ELF-1 (cell line): ENCODE measurements at regions not wholly inside any gene's neighbourhood (a gene's known extent, or its start where the extent isn't known, plus 50 kb on each side); places are given as distances from the start of the nearest gene placed in this dataset.

Experiments
- DNase-seq: peaks from one replicate; pipeline ENCODE4 v3.0.0-alpha.2; 2016; ENCODE audit warnings: low read depth, low spot score

DNA sequence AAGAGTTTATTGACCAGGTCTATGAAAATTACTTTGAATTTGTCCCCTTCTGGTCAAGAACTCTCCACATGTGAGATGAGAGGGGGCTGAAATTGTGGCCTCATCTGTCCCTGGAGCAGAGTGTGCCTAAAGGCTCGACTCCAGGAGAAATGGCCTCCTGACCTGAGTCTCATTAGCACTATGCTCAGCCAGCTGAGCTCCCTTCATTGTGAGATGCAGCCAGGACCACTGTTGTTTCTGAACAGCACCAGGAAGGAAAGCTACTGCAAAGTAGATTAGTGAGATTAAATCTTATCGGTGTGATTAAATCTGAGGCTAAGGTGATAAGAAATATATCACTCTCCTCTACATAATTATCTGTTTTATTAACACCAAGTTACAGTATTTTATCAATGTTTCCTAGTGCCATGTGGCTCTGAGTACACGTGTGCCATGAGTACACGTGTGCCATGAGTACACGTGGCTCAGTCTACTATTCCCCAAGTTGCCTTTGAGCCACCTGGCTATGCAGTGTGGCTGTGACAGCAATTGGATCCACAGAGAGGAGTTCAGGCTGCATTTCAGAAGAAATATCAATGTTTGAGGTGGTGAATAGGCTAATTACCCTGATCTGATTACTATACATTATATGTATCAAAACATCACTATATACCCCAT lies 126.9 kb downstream of the IPMK start:
- no peak for DNase-seq

DNA sequence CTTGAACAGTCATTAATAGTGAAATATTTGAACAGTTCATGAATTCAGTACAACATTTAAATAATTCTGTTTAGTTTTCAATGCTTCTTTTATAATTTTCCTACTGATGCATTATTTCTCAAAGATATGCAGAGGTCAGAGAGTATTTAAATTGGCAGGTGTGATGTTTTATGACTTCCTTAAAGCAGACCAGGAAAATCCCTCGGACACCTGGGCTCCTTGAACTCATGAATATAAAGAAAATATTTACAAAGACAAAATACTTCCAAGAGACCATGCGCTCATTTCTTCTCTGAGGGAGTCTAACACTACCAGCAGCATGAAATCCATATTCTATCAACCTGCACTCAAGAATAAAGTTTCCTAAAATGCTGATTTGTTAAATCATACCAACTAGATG lies 127.6 kb downstream of the IPMK start:
- DNase-seq, result no peak

DNA sequence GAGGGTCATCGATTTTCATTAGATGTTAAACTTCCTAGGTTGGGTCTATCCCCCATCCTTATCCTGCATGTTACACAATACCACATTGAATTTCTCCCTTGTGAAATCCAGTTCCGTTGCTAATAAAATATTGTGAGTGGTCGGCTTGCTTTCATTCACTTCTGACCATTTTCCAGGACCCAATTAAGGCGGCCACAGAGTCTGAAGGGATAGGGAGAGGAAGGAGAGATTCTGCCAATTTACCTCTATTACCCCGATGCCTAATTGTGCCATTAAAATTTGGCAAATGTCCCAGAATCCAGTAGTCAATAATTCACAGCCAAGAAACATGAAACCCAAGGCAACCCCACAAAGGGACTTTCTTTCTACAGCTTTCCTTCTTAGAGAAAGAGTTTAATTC lies 129.9 kb downstream of the IPMK start:
- no peak for DNase-seq

DNA sequence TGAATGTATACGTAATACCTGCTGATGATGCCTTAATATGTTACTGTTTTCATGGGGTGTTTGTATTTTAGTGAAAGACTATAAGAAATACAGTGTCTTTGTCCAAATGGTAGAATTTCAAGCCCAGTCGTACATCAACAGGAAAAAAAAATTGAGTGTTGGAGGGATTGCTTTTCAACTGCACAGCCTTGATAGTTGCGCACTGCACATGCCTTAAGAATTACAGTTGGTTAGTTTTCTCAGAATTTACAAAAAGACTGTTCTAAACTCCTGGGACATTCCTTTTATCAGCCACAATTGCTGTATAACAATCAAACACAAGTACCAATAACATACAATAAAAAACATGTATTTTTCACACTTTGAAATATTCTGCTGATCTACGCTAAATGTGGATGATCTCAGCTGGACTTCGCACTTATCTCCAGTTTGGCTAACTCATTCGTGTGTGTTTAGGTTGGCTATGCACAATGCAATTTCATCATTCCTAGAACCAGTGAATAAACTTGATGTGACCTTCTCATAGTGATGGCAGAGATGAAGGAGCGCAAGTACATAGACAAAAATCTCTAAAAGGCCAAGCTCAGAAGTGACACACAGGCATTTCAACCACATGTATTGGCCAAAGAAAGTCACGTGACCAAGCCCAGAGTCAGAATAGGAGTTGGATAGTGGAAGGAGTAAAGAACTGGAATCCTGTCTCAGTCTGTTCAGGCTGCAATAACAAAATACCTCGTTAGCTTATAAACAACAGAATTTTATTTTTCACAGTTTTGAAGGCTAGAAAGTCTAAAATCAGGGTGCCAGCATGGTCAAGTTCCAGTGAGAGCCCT lies 152.3 kb downstream of the IPMK start:
- DNase-seq, result no peak

DNA sequence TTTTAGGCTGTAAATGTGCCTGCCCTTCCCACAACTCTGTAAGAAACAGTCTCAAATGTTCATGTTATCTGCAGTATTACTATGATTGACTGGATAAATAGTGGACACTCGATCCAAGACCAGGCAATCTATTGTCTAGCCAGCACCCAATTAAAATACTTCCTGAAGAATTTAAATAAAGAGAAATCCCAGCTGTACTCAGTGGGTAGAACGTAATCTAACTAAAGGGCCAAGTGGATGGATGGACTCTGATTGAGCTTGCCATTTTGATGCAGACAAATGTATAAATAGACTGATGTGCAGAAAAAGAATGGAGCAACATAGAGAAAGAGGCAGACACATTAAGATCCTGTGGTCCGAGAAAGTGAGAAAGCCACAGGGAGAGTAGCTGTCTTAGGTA lies 158.0 kb downstream of the IPMK start:
- DNase-seq, result no peak

DNA sequence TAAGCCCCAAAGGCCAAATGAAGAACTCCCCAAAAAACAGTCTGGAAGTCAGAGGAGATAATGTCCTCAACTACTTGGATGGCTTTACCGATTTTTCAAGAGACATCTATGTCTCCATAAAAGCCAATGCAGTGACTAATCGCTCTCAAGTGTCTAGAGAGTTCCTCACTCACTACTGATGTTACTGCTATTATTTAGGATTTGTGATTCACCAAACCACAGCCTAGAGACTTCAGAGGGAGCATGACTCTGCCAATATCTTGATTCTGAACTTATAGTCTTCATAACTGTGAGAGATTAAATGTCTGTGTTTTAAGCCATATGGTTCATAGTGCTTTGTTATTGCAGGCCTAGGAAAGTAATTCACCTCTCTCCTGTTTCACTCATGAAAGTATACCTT lies 160.2 kb downstream of the IPMK start:
- DNase-seq, result no peak

DNA sequence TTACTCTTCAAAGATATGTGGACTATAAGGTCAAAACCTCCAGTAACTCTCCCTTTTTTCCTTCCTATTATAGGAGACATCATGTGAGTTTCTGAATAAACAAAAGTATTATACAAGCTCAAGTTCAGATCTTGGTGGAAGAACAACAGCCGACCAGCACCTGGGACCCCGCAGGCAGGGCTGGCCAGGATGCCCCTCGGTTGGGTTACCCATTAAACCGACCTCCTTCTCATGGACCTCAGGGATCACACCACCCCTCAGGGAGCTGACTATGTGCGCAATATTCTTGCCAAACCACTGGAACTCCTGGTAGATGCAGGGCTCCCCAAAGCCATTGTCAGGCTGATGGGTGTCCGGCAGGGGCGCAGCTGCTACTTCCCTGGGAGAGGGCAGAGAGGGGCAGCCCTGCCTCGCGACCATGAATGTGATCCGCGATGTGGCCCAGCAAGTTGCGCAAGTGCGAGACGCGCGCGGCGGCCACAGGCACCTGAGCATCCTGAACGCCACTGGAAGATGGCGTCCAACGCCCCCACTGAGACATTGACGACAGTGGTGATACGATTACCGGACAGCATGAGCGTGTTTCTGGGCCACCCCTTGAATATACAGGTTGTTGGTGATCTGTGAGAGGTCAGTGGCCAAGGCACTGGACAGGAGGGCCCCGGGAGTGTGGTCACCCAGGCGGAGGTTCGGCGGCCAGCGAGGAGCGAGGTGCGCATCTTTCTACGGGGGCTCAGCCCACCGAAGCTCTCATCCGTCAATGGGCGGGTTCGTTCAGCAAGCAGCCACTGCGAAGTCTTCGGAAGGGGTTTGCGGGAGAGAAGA lies 161.3 kb downstream of the IPMK start:
- DNase-seq, result no peak

DNA sequence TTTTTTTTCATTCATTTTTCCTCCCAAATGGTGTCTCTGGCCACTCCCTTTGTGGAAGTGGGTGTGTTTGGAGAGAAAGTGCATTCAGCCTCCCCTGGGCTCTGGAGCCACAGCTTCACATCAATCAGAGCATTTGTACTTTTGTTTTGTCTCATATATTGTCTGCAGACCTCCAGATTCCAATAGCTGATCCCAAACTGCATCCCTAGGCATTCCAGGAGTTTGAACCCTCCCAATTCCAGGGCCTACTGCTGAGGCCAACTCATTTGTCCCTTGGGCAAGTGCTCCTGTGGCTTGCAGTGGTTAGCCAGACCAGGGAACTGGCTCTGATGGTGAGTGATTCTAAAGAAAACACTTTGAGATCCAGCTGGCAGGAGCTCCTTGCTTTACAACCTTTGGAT lies 163.3 kb downstream of the IPMK start:
- no peak for DNase-seq

DNA sequence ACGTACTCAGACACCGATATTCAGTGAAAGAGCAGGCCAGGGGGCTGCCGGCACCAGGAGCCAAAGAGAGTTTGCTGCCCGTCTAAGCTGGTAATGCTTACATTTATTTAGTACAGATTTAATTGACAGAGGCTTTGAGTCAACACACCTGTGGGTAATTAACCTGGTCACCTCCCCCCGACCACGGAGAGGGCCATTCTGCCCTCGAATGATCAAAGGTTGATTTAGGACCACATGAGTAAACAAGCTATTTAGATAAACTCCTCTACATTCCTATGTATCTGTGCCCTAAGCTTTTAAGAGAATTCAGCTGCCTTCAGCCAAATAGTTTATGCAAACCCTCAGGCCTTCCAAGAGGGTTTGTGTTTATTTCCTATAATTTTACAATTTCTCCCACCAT lies 164.8 kb downstream of the IPMK start:
- DNase-seq, result no peak

DNA sequence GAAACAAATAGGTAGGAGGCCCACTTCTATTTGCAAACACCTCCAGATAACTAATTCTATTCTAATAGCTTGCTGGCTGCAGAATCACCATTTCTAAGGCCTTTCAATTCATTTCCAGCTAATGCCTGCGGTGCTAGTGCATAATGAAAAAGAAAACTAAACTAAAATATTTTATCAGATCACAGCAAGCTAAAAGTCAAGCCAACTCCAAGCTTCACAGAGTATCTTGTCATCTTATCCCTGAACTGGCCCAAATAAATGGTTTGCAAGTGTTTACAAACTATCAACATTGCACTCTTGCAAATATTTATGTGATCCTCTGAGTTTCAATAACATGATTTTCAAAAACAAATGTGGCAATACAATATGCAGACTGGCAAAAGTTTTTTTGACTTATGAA lies 166.0 kb downstream of the IPMK start:
- no peak for DNase-seq

DNA sequence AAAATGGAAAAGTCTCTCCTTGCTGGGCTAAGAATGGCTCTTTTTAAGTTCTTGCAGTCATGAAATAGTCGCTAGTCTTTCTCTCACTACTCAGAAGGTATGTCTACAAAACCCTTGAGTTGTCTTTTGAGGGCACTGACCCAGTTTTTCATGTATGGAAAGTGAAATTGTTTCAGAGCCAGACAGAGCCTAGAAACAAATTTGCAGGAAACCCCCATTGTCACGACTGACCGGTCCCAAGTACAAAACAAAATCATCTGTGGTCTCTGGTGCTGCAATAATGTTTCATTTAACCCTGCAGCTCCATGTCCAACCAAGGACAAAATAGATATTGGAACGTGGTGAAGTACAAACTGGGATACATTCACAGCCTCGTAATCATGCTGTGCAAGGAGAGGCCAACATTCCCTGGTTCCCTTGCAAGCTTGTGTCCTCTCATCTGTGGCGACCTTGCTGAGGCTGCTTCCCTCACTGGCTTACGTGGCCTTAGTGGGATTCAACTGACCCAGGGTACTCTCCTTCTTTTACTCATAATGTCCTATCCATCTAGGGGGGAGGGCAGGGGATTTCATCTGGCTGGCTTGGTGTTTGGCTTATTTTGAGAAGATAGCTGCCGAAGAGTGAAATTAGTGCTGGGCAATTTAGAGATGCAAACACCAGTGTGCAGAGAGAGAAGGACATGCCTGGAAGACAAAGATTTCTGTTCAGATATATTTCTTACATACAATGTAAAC lies 172.5 kb downstream of the IPMK start:
- DNase-seq, result no peak

DNA sequence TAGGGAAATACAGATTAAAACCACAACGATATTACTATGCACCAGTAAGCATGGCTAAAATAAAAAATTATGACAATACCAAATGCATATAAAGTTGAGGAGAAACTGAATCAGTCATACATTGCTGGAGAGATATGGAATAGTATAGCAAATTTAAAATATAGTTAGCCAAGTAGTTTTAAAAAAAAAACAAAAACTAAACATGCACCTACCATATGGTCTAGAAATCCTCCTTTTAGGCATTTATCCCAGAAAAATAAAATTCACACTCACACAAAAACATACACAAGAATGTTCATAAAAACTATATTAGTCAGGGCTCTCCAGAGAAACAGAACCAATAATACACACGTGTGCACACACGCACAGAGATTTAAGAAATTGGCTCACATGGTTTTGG lies 175.8 kb downstream of the IPMK start:
- no peak for DNase-seq

DNA sequence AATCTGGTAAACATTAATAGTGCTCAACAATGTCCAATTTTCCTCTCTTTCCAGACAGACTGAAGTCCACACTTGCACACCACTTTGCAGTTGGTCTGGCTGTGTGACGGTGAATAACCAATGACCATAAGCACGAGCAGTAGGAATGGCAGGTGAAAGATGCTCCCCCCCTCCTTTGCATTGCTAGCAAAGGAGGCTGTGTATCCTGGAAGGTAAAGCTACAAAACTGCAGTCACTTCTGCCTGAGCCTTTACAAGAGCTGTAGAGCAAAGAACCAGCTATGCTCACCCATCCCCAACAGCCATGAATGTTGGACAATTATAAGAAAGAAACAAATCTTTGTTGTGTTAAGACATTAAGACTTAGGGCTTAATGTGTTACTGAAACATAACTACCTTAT lies 178.0 kb downstream of the IPMK start:
- DNase-seq, result no peak

DNA sequence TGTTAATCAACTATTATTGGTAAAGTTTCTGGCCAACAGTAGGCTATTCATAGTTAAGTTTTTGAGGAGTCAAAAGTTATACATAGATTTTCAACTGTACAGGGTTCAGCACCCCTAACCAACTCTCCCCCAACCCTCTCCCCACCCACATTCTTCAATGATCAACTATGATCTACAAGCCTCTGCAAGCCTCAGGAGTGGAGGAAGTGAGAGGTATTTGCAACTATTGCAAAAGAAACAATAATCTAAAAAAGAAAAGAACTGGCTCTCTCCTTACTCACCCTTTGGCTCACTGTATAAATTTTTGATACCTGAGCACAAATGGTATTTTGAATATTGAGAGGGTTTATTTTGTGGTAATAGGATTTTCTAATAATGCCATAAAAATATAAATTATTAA lies 179.8 kb downstream of the IPMK start:
- DNase-seq, result no peak

DNA sequence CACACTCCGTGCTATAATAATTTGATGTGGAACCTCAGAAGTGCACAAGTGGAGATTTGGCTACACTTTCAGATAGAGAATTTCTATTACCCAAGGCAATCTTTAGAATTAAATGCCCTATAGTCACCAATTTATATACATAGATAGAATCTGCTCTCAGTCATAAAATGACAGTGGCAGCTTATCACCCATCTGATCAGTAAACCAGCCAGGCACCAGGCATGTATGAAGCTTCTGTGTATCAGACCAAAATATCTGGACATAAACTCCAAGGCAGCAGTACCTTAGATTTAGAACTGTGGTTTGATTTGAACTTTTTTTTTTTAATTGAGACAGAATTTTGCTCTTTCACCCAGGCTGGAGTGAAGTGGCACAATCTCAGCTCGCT lies 180.9 kb downstream of the IPMK start:
- no peak for DNase-seq

DNA sequence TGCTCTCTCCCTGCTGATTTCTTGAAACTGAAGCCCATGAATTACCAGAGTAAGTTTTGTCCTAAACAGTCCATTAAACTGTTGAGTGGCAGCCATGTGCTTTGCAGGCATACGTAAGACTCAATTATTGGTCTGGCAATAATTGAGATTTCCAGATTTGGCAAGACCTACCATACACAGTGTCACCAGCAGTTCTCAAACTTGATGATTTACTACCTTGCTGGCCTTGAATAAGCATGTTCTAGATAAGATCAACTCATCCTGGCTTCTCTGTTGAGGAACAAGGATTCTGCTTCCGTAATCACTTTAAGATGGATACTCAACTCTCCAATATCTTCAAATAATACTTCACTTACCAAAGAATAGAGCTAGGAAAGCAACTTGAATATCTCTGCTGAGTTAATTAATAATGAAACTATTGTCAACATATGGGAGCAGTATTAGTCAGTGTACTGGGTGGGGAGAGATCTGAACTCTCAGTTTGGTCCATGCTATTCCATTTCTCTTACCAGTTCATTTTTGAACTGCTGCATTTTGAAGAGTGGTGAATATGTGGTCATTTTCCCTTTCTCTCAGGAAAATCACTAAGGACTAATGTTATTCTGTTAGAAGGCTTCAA lies 181.4 kb downstream of the IPMK start:
- DNase-seq, result no peak

DNA sequence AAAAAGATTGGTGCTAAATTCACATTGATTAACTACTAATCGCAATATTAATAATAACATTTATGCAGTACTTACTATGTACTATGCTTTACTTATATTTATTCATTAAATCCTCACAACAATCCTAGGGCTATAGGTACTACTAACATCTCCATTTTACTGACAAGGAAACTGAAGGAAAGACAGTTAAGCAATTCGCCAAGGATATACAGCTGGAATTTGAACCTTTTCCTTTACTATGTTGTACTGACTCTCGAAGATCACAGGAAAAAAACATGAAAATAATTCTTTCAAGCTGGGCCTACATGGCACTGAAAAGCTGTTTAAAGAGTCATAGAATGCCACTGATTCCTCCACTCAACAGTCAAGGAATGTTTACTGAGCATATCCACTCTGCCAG lies 185.4 kb downstream of the IPMK start:
- DNase-seq, result no peak

DNA sequence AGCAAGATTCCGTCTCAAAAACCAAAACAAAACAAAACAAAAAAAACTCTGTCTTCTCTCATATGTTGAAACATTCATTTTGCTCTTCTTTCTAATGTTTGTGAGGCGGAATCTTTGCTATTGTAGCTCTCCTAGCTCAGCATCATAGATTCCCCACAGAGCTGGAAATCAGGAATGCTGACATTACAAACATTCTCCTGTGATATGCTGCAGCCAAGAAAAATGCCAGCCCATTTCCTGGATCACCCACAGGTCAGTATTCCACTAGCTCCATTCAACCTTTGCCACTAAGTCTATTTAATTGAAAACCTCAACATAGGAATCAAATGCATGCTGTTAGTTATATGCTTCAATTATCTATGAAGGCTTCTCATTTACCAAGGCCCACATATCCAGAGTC lies 186.3 kb downstream of the IPMK start:
- no peak for DNase-seq

DNA sequence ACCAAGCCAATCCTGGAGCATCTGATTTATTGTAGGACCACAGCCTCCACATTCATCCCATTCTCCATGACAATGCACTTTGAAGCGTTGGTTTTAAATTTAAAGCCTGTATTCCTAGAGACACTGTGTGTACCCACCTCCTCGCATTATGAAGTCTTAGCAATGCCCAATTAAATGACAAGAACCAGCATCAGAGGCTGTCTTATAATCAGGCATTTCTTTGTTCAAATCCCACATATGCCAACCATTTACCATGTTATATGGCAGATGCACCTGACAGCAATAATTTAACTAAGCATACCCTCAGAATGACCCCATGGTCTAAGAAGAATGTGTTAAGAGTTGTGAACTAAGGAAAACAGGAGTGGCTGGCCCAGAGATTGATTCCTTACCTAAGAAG lies 188.2 kb downstream of the IPMK start:
- DNase-seq, result no peak

DNA sequence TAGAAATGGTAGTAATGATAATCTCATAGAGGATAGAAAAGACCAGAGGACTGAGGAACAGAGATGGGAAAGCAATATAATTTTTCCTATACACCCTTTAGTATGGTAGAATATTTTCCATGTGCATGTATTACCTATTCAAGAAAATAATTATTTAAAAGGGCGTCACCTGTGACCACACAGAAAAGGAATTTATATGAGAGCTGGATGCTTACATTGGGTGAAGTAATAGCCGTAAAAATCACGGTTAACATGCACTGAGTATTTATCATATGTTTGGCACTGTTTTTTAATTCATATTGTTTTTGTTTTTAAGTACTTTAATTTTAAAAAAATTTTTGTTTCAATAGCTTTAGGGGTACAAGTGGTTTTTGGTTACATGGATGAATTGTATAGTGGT lies 195.1 kb downstream of the IPMK start:
- no peak for DNase-seq

DNA sequence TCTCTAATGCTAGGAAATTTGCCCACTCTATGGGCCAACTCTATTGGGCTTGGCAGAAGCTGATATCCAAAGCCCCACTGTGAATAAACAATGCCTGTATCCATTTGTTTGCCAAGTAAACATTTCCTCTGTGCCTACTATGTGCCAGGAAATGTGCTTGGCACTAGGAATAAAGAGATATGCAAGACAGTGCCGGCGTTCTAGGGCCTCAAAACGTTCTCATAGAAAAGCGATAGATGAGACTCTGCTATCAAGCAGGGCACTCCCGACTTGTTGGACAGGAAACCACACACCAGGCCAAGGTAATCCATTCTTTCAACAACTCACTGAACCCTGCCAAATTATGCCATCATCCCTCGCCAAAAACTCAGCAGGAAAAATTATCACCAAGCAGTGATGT lies 196.7 kb downstream of the IPMK start:
- no peak for DNase-seq

DNA sequence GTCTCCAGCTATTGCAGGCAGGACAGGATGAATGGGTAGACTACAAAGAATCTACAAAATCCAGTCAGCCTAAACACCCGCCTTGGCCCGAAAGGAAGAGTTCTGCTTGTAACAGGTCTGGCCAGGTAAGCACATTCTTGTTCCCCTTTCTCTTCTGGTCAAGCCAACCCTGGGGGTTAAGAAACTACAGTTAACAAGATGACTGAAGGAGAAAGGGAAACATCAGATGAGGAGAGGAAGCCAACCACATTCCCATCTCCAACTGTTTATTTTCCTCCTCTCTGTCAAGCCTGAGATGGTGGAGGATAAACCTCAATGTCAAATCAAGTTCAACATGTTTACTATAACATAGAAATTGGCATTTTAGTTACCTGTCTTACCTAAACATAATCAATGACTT lies 198.9 kb downstream of the IPMK start:
- no peak for DNase-seq
